ENCODE measurements at regions not wholly inside any gene's neighbourhood (a gene's known extent, or its start where the extent isn't known, plus 50 kb on each side); places are given as distances from the start of the nearest gene placed in this dataset.

- DNase-seq (ENCODE audit: low read depth in 4 of 6, low spot score in 6 of 6): peak in 4 of 6 donors; percentile 17 to 75 (median 45)
- no peak overlapping the region for H3K27ac ChIP-seq (ENCODE audit: low read depth, low read length)
Measured at GRCh38 chr14:80419345-80419744, 208.0 kb upstream of the DIO2 start.

GRCh38 chr14:80415636-80416035 is 204.3 kb upstream of the DIO2 start:
- DNase-seq (ENCODE audit: low read depth in 4 of 6, low spot score in 6 of 6): no peak

More at GRCh38 chr14:80419345-80419744, 208.0 kb upstream of the DIO2 start:
- no peaks in the 10 kb centered on the region for H3K27me3 ChIP-seq (ENCODE audit: control insufficient read depth, insufficient read depth, low read length)
- H3K4me3 ChIP-seq (ENCODE audit: low read depth, low read length): no peak overlapping the region
- H3K9me3 ChIP-seq (ENCODE audit: control insufficient read depth, insufficient read depth, low read length): no peaks in the 10 kb centered on the region
- no peaks in the 10 kb centered on the region for H3K4me1 ChIP-seq (ENCODE audit: control insufficient read depth, insufficient read depth, low read length)
- H3K36me3 ChIP-seq (ENCODE audit: control insufficient read depth, insufficient read depth, low read length): no peaks in the 10 kb centered on the region
- WGBS (ENCODE audit: insufficient coverage): no CpG with 5 or more reads among the region's 2 CpGs

DNA sequence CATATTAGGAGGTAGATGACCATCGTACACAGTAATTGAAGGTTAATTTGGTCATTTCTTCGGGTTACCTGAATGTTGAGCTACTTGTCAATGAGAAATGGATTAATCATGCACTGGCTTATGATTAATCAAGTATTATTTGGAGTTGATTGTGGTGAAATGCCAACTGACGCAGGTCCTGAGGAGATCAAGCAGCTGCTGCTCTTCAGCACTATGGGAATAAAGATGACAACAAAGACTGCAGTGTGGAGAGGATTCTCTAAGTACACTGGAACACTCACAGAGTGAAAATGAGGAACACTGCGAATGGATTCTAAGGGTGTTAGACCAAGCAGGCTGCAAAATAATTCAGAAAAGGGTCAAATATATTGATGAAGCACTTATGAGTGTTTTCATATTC is 202.8 kb upstream of the DIO2 start:
- H3K27ac ChIP-seq (ENCODE audit: low read depth, low read length): no peak overlapping the region
- no peak overlapping the region for H3K4me3 ChIP-seq (ENCODE audit: low read depth, low read length)
- 86% methylated on average over 4 of the region's 4 CpGs for WGBS (ENCODE audit: insufficient coverage)
- no peaks in the 10 kb centered on the region for H3K4me1 ChIP-seq (ENCODE audit: control insufficient read depth, insufficient read depth, low read length)
- H3K36me3 ChIP-seq (ENCODE audit: control insufficient read depth, insufficient read depth, low read length): no peaks in the 10 kb centered on the region
- no peaks in the 10 kb centered on the region for H3K9me3 ChIP-seq (ENCODE audit: control insufficient read depth, insufficient read depth, low read length)
- H3K27me3 ChIP-seq (ENCODE audit: control insufficient read depth, insufficient read depth, low read length): no peaks in the 10 kb centered on the region
- DNase-seq (ENCODE audit: low read depth in 4 of 6, low spot score in 6 of 6): no peak

More at GRCh38 chr14:80415636-80416035, 204.3 kb upstream of the DIO2 start:
- H3K27me3 ChIP-seq (ENCODE audit: control insufficient read depth, insufficient read depth, low read length): no peaks in the 10 kb centered on the region
- no peaks in the 10 kb centered on the region for H3K9me3 ChIP-seq (ENCODE audit: control insufficient read depth, insufficient read depth, low read length)
- H3K4me1 ChIP-seq (ENCODE audit: control insufficient read depth, insufficient read depth, low read length): no peaks in the 10 kb centered on the region
- H3K36me3 ChIP-seq (ENCODE audit: control insufficient read depth, insufficient read depth, low read length): no peaks in the 10 kb centered on the region
- H3K27ac ChIP-seq (ENCODE audit: low read depth, low read length): no peak overlapping the region
- 92% methylated on average over 3 of the region's 4 CpGs for WGBS (ENCODE audit: insufficient coverage)
- H3K4me3 ChIP-seq (ENCODE audit: low read depth, low read length): no peak overlapping the region

- Histone ChIP-seq H3K27ac (ENCODE audit: low read depth, low read length) (no peak overlapping the region), H3K36me3 (ENCODE audit: control insufficient read depth, insufficient read depth, low read length) (no peaks in the 10 kb centered on the region), H3K4me3 (ENCODE audit: low read depth, low read length) (no peak overlapping the region), H3K4me1 (ENCODE audit: control insufficient read depth, insufficient read depth, low read length) (no peaks in the 10 kb centered on the region), H3K27me3 (ENCODE audit: control insufficient read depth, insufficient read depth, low read length) (no peaks in the 10 kb centered on the region), H3K9me3 (ENCODE audit: control insufficient read depth, insufficient read depth, low read length) (no peaks in the 10 kb centered on the region)
- DNase-seq (ENCODE audit: low read depth in 4 of 6, low spot score in 6 of 6): no peak
- WGBS (ENCODE audit: insufficient coverage): 100% methylated on average over 1 of the region's 1 CpG
Measured at GRCh38 chr14:80404413-80404812, 193.1 kb upstream of the DIO2 start.

DNA sequence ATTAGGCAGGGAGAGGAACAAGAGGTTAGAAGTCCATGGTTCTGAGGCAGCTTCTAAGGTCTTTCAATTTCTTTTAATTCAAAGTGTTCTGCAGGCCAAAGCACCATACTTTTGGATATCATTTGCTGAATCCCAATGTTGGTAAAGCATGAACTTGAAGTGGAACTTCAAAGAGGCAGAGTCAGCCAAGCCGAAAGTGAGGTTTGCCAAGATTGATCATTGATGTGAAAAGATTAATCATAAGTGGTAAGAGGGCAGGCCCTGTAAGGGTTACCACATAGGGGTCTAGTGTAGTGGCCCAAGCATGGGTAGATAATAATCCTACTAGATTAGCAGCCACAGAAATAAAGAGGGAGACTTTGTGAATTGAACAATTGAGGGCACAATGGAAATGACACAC is 191.7 kb upstream of the DIO2 start:
- no peak overlapping the region for H3K27ac ChIP-seq (ENCODE audit: low read depth, low read length)
- H3K9me3 ChIP-seq (ENCODE audit: control insufficient read depth, insufficient read depth, low read length): no peaks in the 10 kb centered on the region
- 100% methylated on average over 1 of the region's 1 CpG for WGBS (ENCODE audit: insufficient coverage)
- H3K36me3 ChIP-seq (ENCODE audit: control insufficient read depth, insufficient read depth, low read length): no peaks in the 10 kb centered on the region
- H3K27me3 ChIP-seq (ENCODE audit: control insufficient read depth, insufficient read depth, low read length): no peaks in the 10 kb centered on the region
- DNase-seq (ENCODE audit: low read depth in 4 of 6, low spot score in 6 of 6): no peak
- no peaks in the 10 kb centered on the region for H3K4me1 ChIP-seq (ENCODE audit: control insufficient read depth, insufficient read depth, low read length)
- H3K4me3 ChIP-seq (ENCODE audit: low read depth, low read length): no peak overlapping the region

GRCh38 chr14:80395031-80395430 is 183.7 kb upstream of the DIO2 start:
- Histone ChIP-seq H3K4me3 (ENCODE audit: low read depth, low read length) (no peak overlapping the region), H3K36me3 (ENCODE audit: control insufficient read depth, insufficient read depth, low read length) (no peaks in the 10 kb centered on the region), H3K4me1 (ENCODE audit: control insufficient read depth, insufficient read depth, low read length) (no peaks in the 10 kb centered on the region), H3K9me3 (ENCODE audit: control insufficient read depth, insufficient read depth, low read length) (peaks cover 2% of the 10 kb centered on the region), H3K27me3 (ENCODE audit: control insufficient read depth, insufficient read depth, low read length) (no peaks in the 10 kb centered on the region), H3K27ac (ENCODE audit: low read depth, low read length) (no peak overlapping the region)
- no CpG with 5 or more reads among the region's 2 CpGs for WGBS (ENCODE audit: insufficient coverage)
- no peak for DNase-seq (ENCODE audit: low read depth in 4 of 6, low spot score in 6 of 6)

DNA sequence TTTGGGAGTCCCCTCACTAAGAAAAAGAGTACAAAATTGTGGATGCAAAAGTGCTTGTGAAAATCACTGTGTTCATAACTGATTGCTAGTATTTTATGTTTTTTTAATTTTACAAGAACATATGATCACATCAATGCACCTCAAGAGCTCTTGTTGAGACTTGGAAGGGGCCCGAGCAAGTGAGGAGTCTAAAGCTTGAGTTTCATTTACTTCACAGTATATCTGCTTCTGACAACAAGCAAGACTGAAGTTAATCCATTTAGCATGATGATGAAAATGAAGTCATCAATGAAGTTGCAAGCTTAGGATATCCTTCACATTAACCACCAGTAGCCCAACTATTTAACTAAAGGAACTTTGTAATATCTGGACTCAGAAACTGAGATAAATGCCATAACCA is 182.5 kb upstream of the DIO2 start:
- no peaks in the 10 kb centered on the region for H3K36me3 ChIP-seq (ENCODE audit: control insufficient read depth, insufficient read depth, low read length)
- no peaks in the 10 kb centered on the region for H3K27me3 ChIP-seq (ENCODE audit: control insufficient read depth, insufficient read depth, low read length)
- H3K9me3 ChIP-seq (ENCODE audit: control insufficient read depth, insufficient read depth, low read length): peaks cover 2% of the 10 kb centered on the region
- DNase-seq (ENCODE audit: low read depth in 4 of 6, low spot score in 6 of 6): no peak
- H3K4me1 ChIP-seq (ENCODE audit: control insufficient read depth, insufficient read depth, low read length): no peaks in the 10 kb centered on the region
- H3K27ac ChIP-seq (ENCODE audit: low read depth, low read length): no peak overlapping the region
- no CpG with 5 or more reads among the region's 1 CpG for WGBS (ENCODE audit: insufficient coverage)
- no peak overlapping the region for H3K4me3 ChIP-seq (ENCODE audit: low read depth, low read length)

DNA sequence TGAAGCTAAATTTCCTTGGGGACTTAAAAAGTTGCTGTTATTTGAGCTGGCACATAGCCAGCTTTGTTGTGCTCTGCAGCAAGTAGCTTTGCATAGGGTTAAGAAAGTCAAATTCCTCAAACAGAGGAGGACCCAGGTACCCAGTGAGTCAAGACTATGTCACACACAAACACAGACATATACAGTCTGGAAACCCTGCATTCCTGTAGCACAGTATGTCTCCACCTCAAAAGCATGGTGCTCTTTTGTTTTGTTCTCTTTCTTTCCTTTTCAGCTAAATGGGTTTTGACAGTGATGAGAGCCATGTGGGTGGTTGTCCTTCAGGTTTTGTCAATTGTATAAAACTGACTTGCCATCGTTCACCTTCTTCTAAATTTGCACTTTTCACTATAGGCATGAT is 179.6 kb upstream of the DIO2 start:
- DNase-seq (ENCODE audit: low read depth in 4 of 6, low spot score in 6 of 6): no peak

GRCh38 chr14:80388980-80389711 is 177.8 kb upstream of the DIO2 start:
- Histone ChIP-seq H3K36me3 (ENCODE audit: control insufficient read depth, insufficient read depth, low read length) (no peaks in the 10 kb centered on the region), H3K9me3 (ENCODE audit: control insufficient read depth, insufficient read depth, low read length) (no peaks in the 10 kb centered on the region), H3K4me1 (ENCODE audit: control insufficient read depth, insufficient read depth, low read length) (peaks cover 5% of the 10 kb centered on the region), H3K27me3 (ENCODE audit: control insufficient read depth, insufficient read depth, low read length) (no peaks in the 10 kb centered on the region), H3K27ac (ENCODE audit: low read depth, low read length) (no peak overlapping the region), H3K4me3 (ENCODE audit: low read depth, low read length) (no peak overlapping the region)
- no peak for DNase-seq (ENCODE audit: low read depth in 4 of 6, low spot score in 6 of 6)
- WGBS (ENCODE audit: insufficient coverage): no CpG with 5 or more reads among the region's 2 CpGs

More for the DNA sequence above, 179.6 kb upstream of the DIO2 start:
- Histone ChIP-seq H3K4me3 (ENCODE audit: low read depth, low read length) (no peak overlapping the region), H3K4me1 (ENCODE audit: control insufficient read depth, insufficient read depth, low read length) (peaks cover 5% of the 10 kb centered on the region), H3K36me3 (ENCODE audit: control insufficient read depth, insufficient read depth, low read length) (no peaks in the 10 kb centered on the region), H3K27me3 (ENCODE audit: control insufficient read depth, insufficient read depth, low read length) (no peaks in the 10 kb centered on the region), H3K27ac (ENCODE audit: low read depth, low read length) (no peak overlapping the region), H3K9me3 (ENCODE audit: control insufficient read depth, insufficient read depth, low read length) (no peaks in the 10 kb centered on the region)
- WGBS (ENCODE audit: insufficient coverage): no CpG with 5 or more reads among the region's 1 CpG

DNA sequence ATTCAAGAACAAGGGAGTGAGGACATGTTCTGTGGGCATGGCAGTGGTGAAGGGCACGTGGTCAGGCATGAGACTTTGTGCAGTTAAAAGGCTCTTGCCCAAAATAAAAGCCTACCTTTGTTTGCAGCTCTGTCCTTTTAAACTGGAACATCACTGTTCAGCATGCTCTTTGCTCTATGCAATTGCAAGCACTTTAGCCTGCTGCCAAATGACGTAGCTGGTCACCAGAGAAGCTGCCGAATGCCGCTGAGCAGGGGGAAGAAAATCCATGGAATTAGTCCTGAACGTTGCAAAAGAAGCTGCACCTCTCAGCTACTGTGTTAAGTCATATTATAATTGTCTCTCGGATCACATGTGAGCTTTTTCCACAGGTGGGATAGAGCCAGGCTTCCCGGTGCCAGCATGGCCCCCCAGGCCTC is 176.3 kb upstream of the DIO2 start:
- Histone ChIP-seq H3K36me3 (ENCODE audit: control insufficient read depth, insufficient read depth, low read length) (no peaks in the 10 kb centered on the region), H3K9me3 (ENCODE audit: control insufficient read depth, insufficient read depth, low read length) (no peaks in the 10 kb centered on the region), H3K27ac (ENCODE audit: low read depth, low read length) (no peak overlapping the region), H3K27me3 (ENCODE audit: control insufficient read depth, insufficient read depth, low read length) (no peaks in the 10 kb centered on the region), H3K4me3 (ENCODE audit: low read depth, low read length) (no peak overlapping the region), H3K4me1 (ENCODE audit: control insufficient read depth, insufficient read depth, low read length) (peaks cover 5% of the 10 kb centered on the region)
- DNase-seq (ENCODE audit: low read depth in 4 of 6, low spot score in 6 of 6): peak in 1 of 6 donors; percentile 43
- 37% methylated on average over 5 of the region's 7 CpGs for WGBS (ENCODE audit: insufficient coverage)
